ENCODE measurements at regions not wholly inside any gene's neighbourhood (a gene's known extent, or its start where the extent isn't known, plus 50 kb on each side); places are given as distances from the start of the nearest gene placed in this dataset.
A peak's percentile ranks its signal among the peaks of the same experiment; 100 is the strongest.

DNA sequence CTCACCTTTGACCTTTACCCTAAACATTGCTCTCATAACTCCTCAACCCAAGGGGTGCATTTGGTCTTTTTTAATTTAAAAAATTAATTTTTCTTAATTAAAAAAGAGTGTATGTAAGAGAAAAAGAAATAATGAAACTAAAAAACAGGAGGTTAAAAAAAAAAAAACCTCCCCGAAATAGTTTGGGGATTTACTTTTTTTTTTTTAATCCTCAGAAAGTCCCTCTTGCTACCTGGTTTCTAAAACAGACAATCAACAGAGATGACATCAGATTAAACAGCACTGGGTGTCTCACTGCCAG lies 301.3 kb downstream of the SOX9 start:
- no peaks in the 10 kb centered on the region for H3K9me3 ChIP-seq
- peaks cover 20% of the 10 kb centered on the region for H3K4me1 ChIP-seq
- intact Hi-C loops (cut with DNase I), result no loop called here
- DNase-seq, result no peak
- H3K27me3 ChIP-seq, result no peaks in the 10 kb centered on the region
- H3K9ac ChIP-seq (ENCODE audit: low read depth in 2 of 2, low read length in 2 of 2), result no peak overlapping the region
- H3K36me3 ChIP-seq, result no peaks in the 10 kb centered on the region
- no peak overlapping the region for H3K27ac ChIP-seq
- H3K4me3 ChIP-seq, result no peak overlapping the region
- TF ChIP-seq, protein P1, sequence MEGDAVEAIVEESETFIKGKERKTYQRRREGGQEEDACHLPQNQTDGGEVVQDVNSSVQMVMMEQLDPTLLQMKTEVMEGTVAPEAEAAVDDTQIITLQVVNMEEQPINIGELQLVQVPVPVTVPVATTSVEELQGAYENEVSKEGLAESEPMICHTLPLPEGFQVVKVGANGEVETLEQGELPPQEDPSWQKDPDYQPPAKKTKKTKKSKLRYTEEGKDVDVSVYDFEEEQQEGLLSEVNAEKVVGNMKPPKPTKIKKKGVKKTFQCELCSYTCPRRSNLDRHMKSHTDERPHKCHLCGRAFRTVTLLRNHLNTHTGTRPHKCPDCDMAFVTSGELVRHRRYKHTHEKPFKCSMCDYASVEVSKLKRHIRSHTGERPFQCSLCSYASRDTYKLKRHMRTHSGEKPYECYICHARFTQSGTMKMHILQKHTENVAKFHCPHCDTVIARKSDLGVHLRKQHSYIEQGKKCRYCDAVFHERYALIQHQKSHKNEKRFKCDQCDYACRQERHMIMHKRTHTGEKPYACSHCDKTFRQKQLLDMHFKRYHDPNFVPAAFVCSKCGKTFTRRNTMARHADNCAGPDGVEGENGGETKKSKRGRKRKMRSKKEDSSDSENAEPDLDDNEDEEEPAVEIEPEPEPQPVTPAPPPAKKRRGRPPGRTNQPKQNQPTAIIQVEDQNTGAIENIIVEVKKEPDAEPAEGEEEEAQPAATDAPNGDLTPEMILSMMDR (IDR thresholded peaks at IDR 0.05), result no peak

DNA sequence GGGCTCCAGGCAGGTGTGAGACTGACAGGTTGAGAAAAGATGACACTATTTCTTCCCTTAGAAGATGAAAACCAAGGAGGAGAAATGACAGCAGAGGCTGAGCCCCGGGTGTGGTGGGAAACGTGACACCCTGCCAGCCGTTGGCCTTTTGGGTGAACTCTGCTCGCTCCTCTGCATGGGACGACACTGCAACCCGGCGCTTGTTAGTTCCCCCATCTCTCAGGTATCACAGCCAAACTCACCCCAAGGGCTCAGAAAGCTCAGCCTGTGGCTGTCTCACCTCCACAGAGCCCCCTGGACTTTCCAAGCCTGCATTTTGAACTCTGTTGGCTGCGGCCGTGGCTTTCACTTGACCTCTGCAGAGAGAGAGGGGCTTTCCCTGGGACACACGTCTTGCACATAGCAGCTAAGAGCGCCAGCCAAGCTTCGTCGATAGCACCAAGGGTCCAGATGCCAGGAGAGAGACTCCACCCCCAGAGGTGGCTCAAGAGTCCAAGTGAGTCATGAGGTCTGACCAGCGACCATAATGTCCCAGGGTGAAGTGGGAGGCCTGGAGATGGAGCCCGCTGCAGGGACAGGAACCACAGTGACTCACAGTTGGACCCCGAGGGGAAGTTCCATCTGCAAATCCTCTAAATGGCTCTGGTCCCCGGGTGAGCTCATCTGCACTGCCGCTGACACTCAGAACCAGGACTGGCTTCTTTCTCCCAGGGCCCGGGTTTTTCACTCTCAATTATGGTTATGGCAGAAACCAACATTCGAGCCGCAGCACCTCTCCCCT lies 301.9 kb downstream of the SOX9 start:
- Histone ChIP-seq H3K36me3 (no peaks in the 10 kb centered on the region), H3K9me3 (no peaks in the 10 kb centered on the region), H3K4me1 (peaks cover 21% of the 10 kb centered on the region), H3K4me3 (no peak overlapping the region), H3K27ac (no peak overlapping the region), H3K9ac (ENCODE audit: low read depth in 2 of 2, low read length in 2 of 2) (no peak overlapping the region), H3K27me3 (no peaks in the 10 kb centered on the region)
- intact Hi-C loops (cut with DNase I), result no loop called here
- TF ChIP-seq, protein P1 (IDR thresholded peaks at IDR 0.05), result no peak
- DNase-seq, result peak; percentile 44

DNA sequence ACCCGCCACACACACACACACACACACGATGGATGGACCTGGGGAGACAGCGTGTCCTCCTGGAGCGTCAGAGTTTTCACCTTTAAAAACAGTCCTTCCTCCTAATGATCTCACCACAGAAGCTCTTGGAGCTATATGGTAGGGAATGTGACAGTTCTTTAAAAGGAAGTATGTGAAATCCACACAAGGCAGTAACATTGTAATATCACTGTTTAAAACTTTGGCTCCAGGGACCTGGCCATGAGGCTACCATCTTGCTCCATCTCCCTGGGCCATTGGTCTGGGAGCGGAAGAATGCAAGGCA lies 302.4 kb downstream of the SOX9 start:
- TF ChIP-seq, protein P1 (IDR thresholded peaks at IDR 0.05), result no peak
- Histone ChIP-seq H3K27me3 (no peaks in the 10 kb centered on the region), H3K4me3 (no peak overlapping the region), H3K27ac (no peak overlapping the region), H3K9me3 (no peaks in the 10 kb centered on the region), H3K4me1 (peaks cover 21% of the 10 kb centered on the region), H3K9ac (ENCODE audit: low read depth in 2 of 2, low read length in 2 of 2) (no peak overlapping the region), H3K36me3 (no peaks in the 10 kb centered on the region)
- DNase-seq, result no peak
- intact Hi-C loops (cut with DNase I), result no loop called here

DNA sequence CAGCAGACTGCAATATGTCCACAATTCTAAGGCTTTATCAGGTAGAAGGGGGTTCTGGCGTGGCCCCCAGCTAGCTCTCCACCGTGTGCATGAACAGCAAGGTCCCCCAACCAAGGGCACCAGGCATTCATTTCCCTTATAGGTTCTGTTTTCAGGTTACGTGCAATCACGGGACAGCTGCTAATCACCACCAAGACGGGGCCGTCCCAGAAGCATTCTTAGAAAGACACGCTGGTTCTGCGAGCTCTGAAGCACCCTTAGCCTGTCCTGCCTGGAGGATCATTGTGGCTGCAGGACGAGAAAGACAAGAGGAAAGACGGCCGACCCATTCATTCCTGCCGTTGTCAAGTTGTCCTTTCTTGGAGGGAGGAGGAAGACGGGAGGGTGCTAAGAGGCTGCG lies 302.9 kb downstream of the SOX9 start:
- TF ChIP-seq, protein P1 (IDR thresholded peaks at IDR 0.05), result no peak
- Histone ChIP-seq H3K27ac (no peak overlapping the region), H3K36me3 (no peaks in the 10 kb centered on the region), H3K27me3 (no peaks in the 10 kb centered on the region), H3K4me1 (peaks cover 21% of the 10 kb centered on the region), H3K9me3 (no peaks in the 10 kb centered on the region), H3K9ac (ENCODE audit: low read depth in 2 of 2, low read length in 2 of 2) (no peak overlapping the region), H3K4me3 (no peak overlapping the region)
- DNase-seq, result no peak
- intact Hi-C loops (cut with DNase I), result no loop called here

DNA sequence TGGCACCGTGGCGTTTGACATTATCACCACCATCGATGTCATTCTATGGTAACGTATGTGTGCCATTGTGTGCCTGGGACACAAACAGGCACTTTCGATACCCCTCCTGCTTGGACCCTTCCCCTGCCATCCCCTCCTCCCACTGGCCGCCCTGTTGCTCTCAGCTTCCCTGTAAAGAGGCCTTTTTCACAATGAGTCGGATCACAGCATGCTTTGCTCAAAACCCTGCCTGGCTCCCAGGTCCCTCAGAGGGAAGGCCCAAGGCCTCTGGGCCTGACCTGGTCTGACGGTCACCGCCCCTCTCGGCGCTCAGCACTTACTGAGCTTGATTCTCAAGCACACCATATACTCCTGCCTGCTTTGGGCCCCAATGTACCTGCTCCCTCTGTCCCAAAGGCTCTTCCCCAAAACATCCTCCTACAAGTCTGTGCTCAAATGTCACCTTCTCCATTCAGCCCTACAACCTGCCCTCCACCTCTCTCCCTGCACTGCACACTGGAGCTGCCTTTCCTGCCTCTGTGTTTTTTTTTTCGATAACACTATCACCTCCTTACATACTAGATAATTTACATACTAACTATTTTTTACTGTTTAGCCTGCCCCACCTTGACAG lies 303.8 kb downstream of the SOX9 start:
- intact Hi-C loops (cut with DNase I), result loop anchor here (5.0 kb wide), 2 partner anchors 167 to 302 kb away; partner anchors contain the start of gene SOX9
- Histone ChIP-seq H3K36me3 (no peaks in the 10 kb centered on the region), H3K27me3 (no peaks in the 10 kb centered on the region), H3K9ac (ENCODE audit: low read depth in 2 of 2, low read length in 2 of 2) (no peak overlapping the region), H3K4me1 (peaks cover 21% of the 10 kb centered on the region), H3K27ac (no peak overlapping the region), H3K4me3 (no peak overlapping the region), H3K9me3 (no peaks in the 10 kb centered on the region)
- TF ChIP-seq, protein P1 (IDR thresholded peaks at IDR 0.05), result no peak
- DNase-seq, result no peak

Data from colonic mucosa (tissue), 4 donors.